AG04449 (cell line): ENCODE measurements at regions not wholly inside any gene's neighbourhood (a gene's known extent, or its start where the extent isn't known, plus 50 kb on each side); places are given as distances from the start of the nearest gene placed in this dataset.

Experiments
- CTCF ChIA-PET: fragments of 350-600 bp; formaldehyde crosslinking; extraction: SDS; loops from one replicate; lab custom pipeline; 2021; ENCODE audit warnings: antibody characterized with exemption; lab: Yijun Ruan, JAX
- POLR2A ChIA-PET: fragments of 400-600, 350-600 bp; formaldehyde crosslinking; extraction: SDS; loops from one replicate; lab custom pipeline; 2020; ENCODE audit warnings: antibody characterized with exemption, inconsistent platforms; lab: Yijun Ruan, JAX
- DNase-seq: peaks from one replicate; pipeline ENCODE4 v3.0.0-alpha.2; 2010; ENCODE audit warnings: low read depth, low spot score
- H3K4me3 ChIP-seq: 2 replicates; pipeline ENCODE4 v1.5.1; 2011; ENCODE audit warnings: low read depth, mild to moderate bottlenecking, control low read depth, low read length
- TF ChIP-seq, protein P1 (sequence below): IDR thresholded peaks from one replicate; pipeline ENCODE4 v1.5.1; 2011; ENCODE audit warnings: mild to moderate bottlenecking, moderate library complexity, low read length, control low read depth, inconsistent platforms; ENCODE audit not compliant: insufficient read depth; ENCODE audit errors: missing control alignments

GRCh38 chr7:17205910-17206309, 92.5 kb upstream of the AHR start:
- CTCF ChIA-PET, result no interaction called here
- TF ChIP-seq, protein P1, sequence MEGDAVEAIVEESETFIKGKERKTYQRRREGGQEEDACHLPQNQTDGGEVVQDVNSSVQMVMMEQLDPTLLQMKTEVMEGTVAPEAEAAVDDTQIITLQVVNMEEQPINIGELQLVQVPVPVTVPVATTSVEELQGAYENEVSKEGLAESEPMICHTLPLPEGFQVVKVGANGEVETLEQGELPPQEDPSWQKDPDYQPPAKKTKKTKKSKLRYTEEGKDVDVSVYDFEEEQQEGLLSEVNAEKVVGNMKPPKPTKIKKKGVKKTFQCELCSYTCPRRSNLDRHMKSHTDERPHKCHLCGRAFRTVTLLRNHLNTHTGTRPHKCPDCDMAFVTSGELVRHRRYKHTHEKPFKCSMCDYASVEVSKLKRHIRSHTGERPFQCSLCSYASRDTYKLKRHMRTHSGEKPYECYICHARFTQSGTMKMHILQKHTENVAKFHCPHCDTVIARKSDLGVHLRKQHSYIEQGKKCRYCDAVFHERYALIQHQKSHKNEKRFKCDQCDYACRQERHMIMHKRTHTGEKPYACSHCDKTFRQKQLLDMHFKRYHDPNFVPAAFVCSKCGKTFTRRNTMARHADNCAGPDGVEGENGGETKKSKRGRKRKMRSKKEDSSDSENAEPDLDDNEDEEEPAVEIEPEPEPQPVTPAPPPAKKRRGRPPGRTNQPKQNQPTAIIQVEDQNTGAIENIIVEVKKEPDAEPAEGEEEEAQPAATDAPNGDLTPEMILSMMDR, result no peak
- no peak for DNase-seq
- H3K4me3 ChIP-seq, result no peak overlapping the region
- POLR2A ChIA-PET, result no interaction called here

- CTCF ChIA-PET, result no interaction called here
Observed at GRCh38 chr7:17206349-17206905, 92.0 kb upstream of the AHR start.

GRCh38 chr7:17207220-17207619, 91.2 kb upstream of the AHR start:
- DNase-seq, result no peak
- TF ChIP-seq, protein P1, result no peak
- CTCF ChIA-PET, result no interaction called here
- POLR2A ChIA-PET, result no interaction called here
- no peak overlapping the region for H3K4me3 ChIP-seq

More at GRCh38 chr7:17206349-17206905, 92.0 kb upstream of the AHR start:
- TF ChIP-seq, protein P1, result no peak
- POLR2A ChIA-PET, result no interaction called here
- no peak overlapping the region for H3K4me3 ChIP-seq
- no peak for DNase-seq

GRCh38 chr7:17209101-17209500, 89.4 kb upstream of the AHR start:
- TF ChIP-seq, protein P1, result no peak
- no peak for DNase-seq
- ChIA-PET POLR2A (no interaction called here), CTCF (interaction anchor here (0.5 kb wide), 1 partner anchor 17 kb away, joined by 3 read pairs; no protein-coding TSS in a partner anchor)
- H3K4me3 ChIP-seq, result no peak overlapping the region

- no peak for DNase-seq
- ChIA-PET POLR2A (no interaction called here), CTCF (interaction anchor here (1.5 kb wide), 1 partner anchor 402 kb away, joined by 3 read pairs; no protein-coding TSS in a partner anchor)
- TF ChIP-seq, protein P1, result no peak
- H3K4me3 ChIP-seq, result no peak overlapping the region
Observed at GRCh38 chr7:17211307-17211836, 87.1 kb upstream of the AHR start.

- no peak overlapping the region for H3K4me3 ChIP-seq
- DNase-seq, result no peak
- CTCF ChIA-PET, result interaction anchor here (1.5 kb wide), 1 partner anchor 402 kb away, joined by 3 read pairs; no protein-coding TSS in a partner anchor
- TF ChIP-seq, protein P1, result no peak
- POLR2A ChIA-PET, result no interaction called here
Observed at GRCh38 chr7:17212188-17212587, 86.3 kb upstream of the AHR start.
